Lower lobe of right lung (tissue), 2 donors: ENCODE measurements at regions not wholly inside any gene's neighbourhood (a gene's known extent, or its start where the extent isn't known, plus 50 kb on each side); places are given as distances from the start of the nearest gene placed in this dataset.

ENCODE experiments used
- ATAC-seq, 2 donors: fragments of 200-7000 bp; cut with Tn5 transposase; one replicate each; pipeline ENCODE4 v1.9.1; 2020 to 2022; ENCODE audit warnings: mild to moderate bottlenecking in 2 of 2, moderate library complexity in 2 of 2
- DNase-seq: peaks from one replicate; pipeline ENCODE4 v3.0.0-alpha.2; 2020
- H3K27ac ChIP-seq: fragments of 200-600 bp; one replicate; pipeline ENCODE4 v1.8.0; 2022
- H3K27me3 ChIP-seq: fragments of 200-600 bp; one replicate; pipeline ENCODE4 v1.8.0; 2022; ENCODE audit warnings: low read depth
- H3K36me3 ChIP-seq: fragments of 200-600 bp; one replicate; pipeline ENCODE4 v1.8.0; 2022; ENCODE audit warnings: mild to moderate bottlenecking
- H3K4me1 ChIP-seq: fragments of 200-600 bp; one replicate; pipeline ENCODE4 v1.8.0; 2022
- H3K4me3 ChIP-seq: fragments of 200-600 bp; one replicate; pipeline ENCODE4 v1.8.0; 2022; ENCODE audit warnings: mild to moderate bottlenecking
- H3K9me3 ChIP-seq: fragments of 200-600 bp; one replicate; pipeline ENCODE4 v1.8.0; 2022
- intact Hi-C: fragments of 100-400 bp; cut with DNase I; formaldehyde crosslinking; loops from one replicate; pipeline ENCODE4 v1.11.0; 2022
- TF ChIP-seq, protein P1 (sequence below): fragments of 200-600 bp; IDR thresholded peaks from one replicate; pipeline ENCODE4 v1.8.0; 2022; ENCODE audit warnings: antibody characterized with exemption, mild to moderate bottlenecking
- donor health status: DM: no; HTN: yes; CAD: no; lungs with severe emphysema.

DNA sequence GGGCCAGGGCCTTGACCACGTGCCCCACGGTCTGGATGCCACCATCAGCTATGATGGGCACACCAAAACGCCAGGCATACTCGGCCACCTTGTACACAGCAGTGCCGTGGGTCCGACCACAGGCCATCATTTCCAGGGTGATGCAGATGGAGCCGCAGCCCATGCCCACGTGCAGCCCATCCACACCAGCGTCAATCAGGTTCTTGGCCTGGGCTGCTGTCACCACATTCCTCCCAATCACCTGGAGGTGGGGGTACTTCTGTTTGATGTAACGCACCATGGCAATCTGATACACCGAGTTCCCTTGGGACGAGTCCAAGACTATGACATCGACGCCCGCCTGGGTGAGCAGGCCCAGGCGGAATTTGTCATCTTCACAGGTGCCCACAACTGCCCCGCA is 221.2 kb upstream of the ATP6AP2 start:
- Histone ChIP-seq H3K4me3 (no peak overlapping the region), H3K36me3 (no peaks in the 10 kb centered on the region), H3K27me3 (no peaks in the 10 kb centered on the region), H3K27ac (no peak overlapping the region), H3K4me1 (no peaks in the 10 kb centered on the region), H3K9me3 (no peaks in the 10 kb centered on the region)
- TF ChIP-seq, protein P1, sequence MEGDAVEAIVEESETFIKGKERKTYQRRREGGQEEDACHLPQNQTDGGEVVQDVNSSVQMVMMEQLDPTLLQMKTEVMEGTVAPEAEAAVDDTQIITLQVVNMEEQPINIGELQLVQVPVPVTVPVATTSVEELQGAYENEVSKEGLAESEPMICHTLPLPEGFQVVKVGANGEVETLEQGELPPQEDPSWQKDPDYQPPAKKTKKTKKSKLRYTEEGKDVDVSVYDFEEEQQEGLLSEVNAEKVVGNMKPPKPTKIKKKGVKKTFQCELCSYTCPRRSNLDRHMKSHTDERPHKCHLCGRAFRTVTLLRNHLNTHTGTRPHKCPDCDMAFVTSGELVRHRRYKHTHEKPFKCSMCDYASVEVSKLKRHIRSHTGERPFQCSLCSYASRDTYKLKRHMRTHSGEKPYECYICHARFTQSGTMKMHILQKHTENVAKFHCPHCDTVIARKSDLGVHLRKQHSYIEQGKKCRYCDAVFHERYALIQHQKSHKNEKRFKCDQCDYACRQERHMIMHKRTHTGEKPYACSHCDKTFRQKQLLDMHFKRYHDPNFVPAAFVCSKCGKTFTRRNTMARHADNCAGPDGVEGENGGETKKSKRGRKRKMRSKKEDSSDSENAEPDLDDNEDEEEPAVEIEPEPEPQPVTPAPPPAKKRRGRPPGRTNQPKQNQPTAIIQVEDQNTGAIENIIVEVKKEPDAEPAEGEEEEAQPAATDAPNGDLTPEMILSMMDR: no peak
- intact Hi-C loops: no loop called here
- no peak for ATAC-seq
- no peak for DNase-seq

DNA sequence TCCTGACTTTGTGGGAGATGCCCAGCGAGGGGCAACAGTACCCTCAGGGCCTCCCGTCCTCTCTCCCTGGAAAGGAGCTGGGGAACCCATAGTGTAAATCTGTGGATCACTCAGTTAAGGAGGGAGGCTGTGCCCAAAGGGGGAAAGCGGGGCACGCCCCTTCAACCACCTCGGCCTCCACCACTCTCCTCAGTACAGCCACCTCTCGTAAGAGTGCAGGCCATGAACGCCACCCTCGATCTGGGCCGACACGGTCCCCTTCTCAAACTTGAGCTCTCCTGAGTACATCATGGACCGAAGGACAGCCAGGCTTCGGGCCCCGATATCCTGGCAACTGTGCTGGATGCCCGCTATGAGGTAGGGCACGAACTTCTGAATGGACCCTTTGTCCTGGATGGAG is 221.8 kb upstream of the ATP6AP2 start:
- ATAC-seq: no peak
- intact Hi-C loops: no loop called here
- TF ChIP-seq, protein P1: no peak
- no peaks in the 10 kb centered on the region for H3K4me1 ChIP-seq
- DNase-seq: no peak
- H3K27ac ChIP-seq: no peak overlapping the region
- H3K9me3 ChIP-seq: no peaks in the 10 kb centered on the region
- H3K4me3 ChIP-seq: no peak overlapping the region
- no peaks in the 10 kb centered on the region for H3K27me3 ChIP-seq
- no peaks in the 10 kb centered on the region for H3K36me3 ChIP-seq

DNA sequence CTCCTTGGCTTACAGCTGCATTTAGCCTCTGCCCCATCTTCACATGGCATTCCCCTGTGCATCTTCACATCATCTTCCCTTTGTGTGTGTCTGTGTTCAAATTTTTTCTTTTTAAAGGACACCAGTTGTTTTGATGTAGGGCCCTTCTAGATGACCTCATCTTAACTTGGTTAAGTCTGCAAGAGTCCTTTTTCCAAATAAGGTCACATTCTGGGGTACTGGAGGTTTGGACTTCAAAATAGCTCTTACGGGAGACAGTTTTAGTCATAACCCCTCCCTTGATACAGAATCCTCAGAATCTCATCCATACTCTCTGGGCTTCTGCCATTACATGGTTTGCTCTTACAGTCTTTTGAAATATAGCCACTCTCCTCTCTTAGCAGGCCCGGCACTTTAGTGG is 231.5 kb upstream of the ATP6AP2 start:
- no peaks in the 10 kb centered on the region for H3K9me3 ChIP-seq
- DNase-seq (no peak), ATAC-seq (no peak)
- H3K27me3 ChIP-seq: no peaks in the 10 kb centered on the region
- no peaks in the 10 kb centered on the region for H3K4me1 ChIP-seq
- intact Hi-C loops: no loop called here
- TF ChIP-seq, protein P1: no peak
- H3K4me3 ChIP-seq: no peak overlapping the region
- no peaks in the 10 kb centered on the region for H3K36me3 ChIP-seq
- H3K27ac ChIP-seq: no peak overlapping the region

DNA sequence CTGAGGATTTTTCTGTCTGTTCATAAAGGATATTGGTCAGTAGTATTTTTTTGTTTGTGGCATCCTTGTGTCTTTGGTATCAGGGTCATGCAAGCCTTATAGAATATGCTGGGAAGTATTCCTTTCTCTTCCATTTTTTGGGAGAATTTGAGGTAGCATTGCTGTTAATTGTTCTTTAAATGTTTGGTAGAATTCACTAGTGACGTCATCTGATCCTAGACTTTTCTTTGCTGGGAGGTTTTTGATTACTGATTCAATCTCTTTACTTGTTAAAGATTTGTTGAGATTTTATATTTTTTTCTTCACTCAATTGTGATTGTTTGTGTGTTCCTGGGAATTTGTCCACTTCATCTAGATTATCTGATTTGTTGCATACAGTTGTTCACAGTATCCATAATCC is 234.4 kb upstream of the ATP6AP2 start:
- H3K36me3 ChIP-seq: no peaks in the 10 kb centered on the region
- no peaks in the 10 kb centered on the region for H3K9me3 ChIP-seq
- no peaks in the 10 kb centered on the region for H3K4me1 ChIP-seq
- intact Hi-C loops: no loop called here
- no peak for DNase-seq
- no peak overlapping the region for H3K4me3 ChIP-seq
- TF ChIP-seq, protein P1: no peak
- H3K27me3 ChIP-seq: no peaks in the 10 kb centered on the region
- ATAC-seq: no peak
- H3K27ac ChIP-seq: no peak overlapping the region

DNA sequence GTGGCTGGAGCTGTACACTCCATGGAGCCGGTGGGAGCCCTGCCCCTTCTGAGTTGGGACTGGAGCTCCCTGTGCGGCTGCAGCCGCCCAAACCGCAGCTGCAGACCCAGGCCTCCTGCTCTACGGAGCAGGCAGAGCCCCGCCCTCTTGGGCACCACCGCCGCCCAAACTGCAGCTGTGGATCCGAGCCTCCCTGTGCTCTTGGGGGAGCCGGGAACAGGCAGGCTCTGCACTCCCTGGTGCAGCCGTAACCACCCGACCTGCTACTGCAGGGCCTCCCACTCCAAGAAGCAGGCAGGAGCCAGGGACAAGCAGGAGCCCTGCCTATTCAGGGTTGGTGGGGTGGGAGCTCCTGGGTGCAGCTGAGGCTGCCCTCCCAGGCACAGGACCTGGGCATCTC is 237.5 kb upstream of the ATP6AP2 start:
- DNase-seq (no peak), ATAC-seq (no peak)

More for the DNA sequence above, 237.5 kb upstream of the ATP6AP2 start:
- Histone ChIP-seq H3K27me3 (no peaks in the 10 kb centered on the region), H3K4me3 (no peak overlapping the region), H3K27ac (no peak overlapping the region), H3K36me3 (no peaks in the 10 kb centered on the region), H3K9me3 (no peaks in the 10 kb centered on the region), H3K4me1 (no peaks in the 10 kb centered on the region)
- TF ChIP-seq, protein P1: no peak
- intact Hi-C loops: no loop called here
